ENCODE measurements at regions not wholly inside any gene's neighbourhood (a gene's known extent, or its start where the extent isn't known, plus 50 kb on each side); places are given as distances from the start of the nearest gene placed in this dataset.

GRCh38 chr3:159916052-159916451, 72.6 kb upstream of the IL12A start:
- Histone ChIP-seq H3K36me3 (ENCODE audit: control insufficient read depth, insufficient read depth, low read length) (no peaks in the 10 kb centered on the region), H3K27ac (ENCODE audit: insufficient read depth, low read length) (no peak overlapping the region)
- TF ChIP-seq CTCF (conservative IDR thresholded peaks at IDR 0.05 in 1 of 2, IDR thresholded peaks at IDR 0.05 in 1 of 2; ENCODE audit: low read depth in 1 of 2, low read length in 2 of 2) (no peak), EZH2 (IDR thresholded peaks at IDR 0.05; ENCODE audit: low read length, missing control alignments) (no peak)

GRCh38 chr3:159917141-159917540, 71.5 kb upstream of the IL12A start:
- H3K27me3 ChIP-seq (ENCODE audit: control insufficient read depth, insufficient read depth, low read length) = no peaks in the 10 kb centered on the region
- H2AFZ ChIP-seq (ENCODE audit: low read length) = no peak overlapping the region
- H3K4me2 ChIP-seq (ENCODE audit: extremely low read depth, insufficient read depth, low read length) = no peak overlapping the region
- DNase-seq (ENCODE audit: low read depth in 2 of 2) = no peak
- H3K4me3 ChIP-seq (replicated peaks in 1 of 4; ENCODE audit: control extremely low read depth in 1 of 4, insufficient read depth in 1 of 4, low read depth in 3 of 4, low read length in 4 of 4) = no peak overlapping the region
- peaks cover 3% of the 10 kb centered on the region for H3K4me1 ChIP-seq (ENCODE audit: control insufficient read depth, extremely low read depth, insufficient read depth, low read length)
- H3K36me3 ChIP-seq (ENCODE audit: control insufficient read depth, insufficient read depth, low read length) = no peaks in the 10 kb centered on the region
- no peak for TF ChIP-seq EZH2 (IDR thresholded peaks at IDR 0.05; ENCODE audit: low read length, missing control alignments)
- no peak for TF ChIP-seq CTCF (conservative IDR thresholded peaks at IDR 0.05 in 1 of 2, IDR thresholded peaks at IDR 0.05 in 1 of 2; ENCODE audit: low read depth in 1 of 2, low read length in 2 of 2)
- no peaks in the 10 kb centered on the region for H4K20me1 ChIP-seq (ENCODE audit: control insufficient read depth, extremely low read depth, insufficient read depth, low read length)
- H3K9ac ChIP-seq (ENCODE audit: insufficient read depth, low read length) = no peak overlapping the region
- H3K79me2 ChIP-seq (ENCODE audit: control insufficient read depth, insufficient read depth, low read length) = no peaks in the 10 kb centered on the region
- H3K27ac ChIP-seq (ENCODE audit: insufficient read depth, low read length) = no peak overlapping the region
- no peaks in the 10 kb centered on the region for H3K9me3 ChIP-seq (ENCODE audit: control insufficient read depth, insufficient read depth, low read depth, low read length)

More at GRCh38 chr3:159916052-159916451, 72.6 kb upstream of the IL12A start:
- Histone ChIP-seq H3K4me1 (ENCODE audit: control insufficient read depth, extremely low read depth, insufficient read depth, low read length) (peaks cover 6% of the 10 kb centered on the region), H3K79me2 (ENCODE audit: control insufficient read depth, insufficient read depth, low read length) (no peaks in the 10 kb centered on the region), H4K20me1 (ENCODE audit: control insufficient read depth, extremely low read depth, insufficient read depth, low read length) (no peaks in the 10 kb centered on the region), H3K9me3 (ENCODE audit: control insufficient read depth, insufficient read depth, low read depth, low read length) (no peaks in the 10 kb centered on the region), H3K27me3 (ENCODE audit: control insufficient read depth, insufficient read depth, low read length) (no peaks in the 10 kb centered on the region), H3K9ac (ENCODE audit: insufficient read depth, low read length) (no peak overlapping the region), H3K4me2 (ENCODE audit: extremely low read depth, insufficient read depth, low read length) (no peak overlapping the region), H3K4me3 (replicated peaks in 1 of 4; ENCODE audit: control extremely low read depth in 1 of 4, insufficient read depth in 1 of 4, low read depth in 3 of 4, low read length in 4 of 4) (no peak overlapping the region), H2AFZ (ENCODE audit: low read length) (no peak overlapping the region)
- no peak for DNase-seq (ENCODE audit: low read depth in 2 of 2)

GRCh38 chr3:159919873-159920272, 68.8 kb upstream of the IL12A start:
- no peaks in the 10 kb centered on the region for H3K4me1 ChIP-seq (ENCODE audit: control insufficient read depth, extremely low read depth, insufficient read depth, low read length)
- H2AFZ ChIP-seq (ENCODE audit: low read length) = no peak overlapping the region
- no peak overlapping the region for H3K27ac ChIP-seq (ENCODE audit: insufficient read depth, low read length)
- no peaks in the 10 kb centered on the region for H3K36me3 ChIP-seq (ENCODE audit: control insufficient read depth, insufficient read depth, low read length)
- no peak overlapping the region for H3K9ac ChIP-seq (ENCODE audit: insufficient read depth, low read length)
- no peaks in the 10 kb centered on the region for H3K79me2 ChIP-seq (ENCODE audit: control insufficient read depth, insufficient read depth, low read length)
- no peak overlapping the region for H3K4me3 ChIP-seq (replicated peaks in 1 of 4; ENCODE audit: control extremely low read depth in 1 of 4, insufficient read depth in 1 of 4, low read depth in 3 of 4, low read length in 4 of 4)
- no peaks in the 10 kb centered on the region for H4K20me1 ChIP-seq (ENCODE audit: control insufficient read depth, extremely low read depth, insufficient read depth, low read length)
- peak; percentile 27 to 63 for DNase-seq (ENCODE audit: low read depth in 2 of 2)
- TF ChIP-seq CTCF (conservative IDR thresholded peaks at IDR 0.05 in 1 of 2, IDR thresholded peaks at IDR 0.05 in 1 of 2; ENCODE audit: low read depth in 1 of 2, low read length in 2 of 2) = no peak
- no peak for TF ChIP-seq EZH2 (IDR thresholded peaks at IDR 0.05; ENCODE audit: low read length, missing control alignments)
- no peak overlapping the region for H3K4me2 ChIP-seq (ENCODE audit: extremely low read depth, insufficient read depth, low read length)
- H3K9me3 ChIP-seq (ENCODE audit: control insufficient read depth, insufficient read depth, low read depth, low read length) = no peaks in the 10 kb centered on the region
- H3K27me3 ChIP-seq (ENCODE audit: control insufficient read depth, insufficient read depth, low read length) = no peaks in the 10 kb centered on the region
